Loucy (cell line): ENCODE measurements at regions not wholly inside any gene's neighbourhood (a gene's known extent, or its start where the extent isn't known, plus 50 kb on each side); places are given as distances from the start of the nearest gene placed in this dataset.

Source experiments
- EZH2phosphoT487 ChIP-seq: fragments of 200-600 bp; IDR thresholded peaks from 2 replicates; pipeline ENCODE4 v1.6.1; 2018; ENCODE audit warnings: antibody characterized with exemption, mild to moderate bottlenecking, moderate library complexity, borderline replicate concordance
- TF ChIP-seq, protein P1 (sequence below): fragments of 200-600 bp; sonication (generic); conservative IDR thresholded peaks from 2 replicates; pipeline ENCODE4 v1.5.1; 2014; ENCODE audit warnings: mild to moderate bottlenecking, antibody characterized with exemption, low read length

DNA sequence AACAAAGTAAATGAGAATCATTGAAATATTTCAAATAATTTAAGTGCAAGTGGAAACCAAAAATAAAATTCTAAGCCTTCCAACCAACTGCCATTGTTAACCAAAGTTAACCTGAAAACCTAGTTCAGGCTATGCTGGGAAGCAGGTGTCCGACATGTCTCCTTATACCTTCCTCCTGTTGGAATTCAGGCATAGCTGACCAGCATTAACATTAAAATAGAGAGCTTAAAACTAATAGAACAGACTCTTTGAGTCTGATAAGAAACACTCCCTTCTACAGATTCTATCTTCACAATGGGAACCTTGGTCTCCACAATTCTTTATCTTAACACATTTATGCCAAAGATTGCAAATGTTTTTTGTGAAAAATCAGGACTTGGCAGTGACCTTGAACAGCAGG is 1004.9 kb upstream of the NRXN1 start:
- TF ChIP-seq, protein P1, sequence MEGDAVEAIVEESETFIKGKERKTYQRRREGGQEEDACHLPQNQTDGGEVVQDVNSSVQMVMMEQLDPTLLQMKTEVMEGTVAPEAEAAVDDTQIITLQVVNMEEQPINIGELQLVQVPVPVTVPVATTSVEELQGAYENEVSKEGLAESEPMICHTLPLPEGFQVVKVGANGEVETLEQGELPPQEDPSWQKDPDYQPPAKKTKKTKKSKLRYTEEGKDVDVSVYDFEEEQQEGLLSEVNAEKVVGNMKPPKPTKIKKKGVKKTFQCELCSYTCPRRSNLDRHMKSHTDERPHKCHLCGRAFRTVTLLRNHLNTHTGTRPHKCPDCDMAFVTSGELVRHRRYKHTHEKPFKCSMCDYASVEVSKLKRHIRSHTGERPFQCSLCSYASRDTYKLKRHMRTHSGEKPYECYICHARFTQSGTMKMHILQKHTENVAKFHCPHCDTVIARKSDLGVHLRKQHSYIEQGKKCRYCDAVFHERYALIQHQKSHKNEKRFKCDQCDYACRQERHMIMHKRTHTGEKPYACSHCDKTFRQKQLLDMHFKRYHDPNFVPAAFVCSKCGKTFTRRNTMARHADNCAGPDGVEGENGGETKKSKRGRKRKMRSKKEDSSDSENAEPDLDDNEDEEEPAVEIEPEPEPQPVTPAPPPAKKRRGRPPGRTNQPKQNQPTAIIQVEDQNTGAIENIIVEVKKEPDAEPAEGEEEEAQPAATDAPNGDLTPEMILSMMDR = no peak
- no peak for TF ChIP-seq EZH2phosphoT487
